ENCODE measurements at regions not wholly inside any gene's neighbourhood (a gene's known extent, or its start where the extent isn't known, plus 50 kb on each side); places are given as distances from the start of the nearest gene placed in this dataset.

DNA sequence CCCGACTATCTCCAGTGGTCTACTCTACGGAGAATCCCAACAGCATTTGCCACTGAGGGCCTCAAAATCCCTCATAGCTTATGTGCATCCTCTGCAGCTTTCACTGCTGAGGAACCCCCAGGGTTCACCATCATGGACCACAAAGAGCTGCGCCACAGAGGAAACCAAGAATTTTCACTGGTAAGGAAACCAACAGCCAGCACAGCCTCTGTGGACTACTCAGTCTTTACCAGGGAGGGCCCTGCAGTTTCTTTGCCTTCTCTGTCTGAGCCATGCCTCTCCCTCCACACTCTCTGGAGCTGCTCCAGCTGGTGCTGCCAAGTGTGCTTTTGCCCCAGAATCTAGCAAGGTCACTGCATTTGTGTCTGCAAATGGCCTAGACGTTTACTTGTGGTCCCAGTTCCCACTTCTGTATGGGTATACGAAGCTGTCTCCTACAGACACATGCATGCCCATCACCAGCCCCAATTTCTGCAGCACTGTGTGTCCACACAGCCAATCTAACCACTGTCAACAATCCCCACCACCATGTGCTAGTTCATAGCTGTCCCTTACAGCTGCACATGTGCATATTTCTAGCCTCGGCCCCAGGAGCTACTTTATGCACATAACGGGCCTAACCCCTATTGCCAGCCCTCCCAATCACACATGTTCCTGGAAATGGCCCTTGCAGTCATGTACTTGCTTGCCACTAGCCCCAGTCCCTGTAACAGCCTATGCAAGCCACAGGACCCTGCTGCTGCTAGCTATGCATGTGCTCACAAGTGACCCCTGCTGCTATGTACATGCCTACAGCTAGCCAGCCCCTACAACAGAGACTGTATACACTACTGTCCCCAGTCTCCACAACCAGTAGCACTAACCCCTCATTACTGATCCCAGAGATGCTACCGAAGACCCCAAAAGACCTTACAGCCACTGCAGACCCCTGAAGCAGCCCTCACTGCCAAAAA lies 1437.4 kb downstream of the CDH11 start:
- H3K4me3 ChIP-seq (ENCODE audit: low read depth, low read length), result no peak overlapping the region
- DNase-seq (ENCODE audit: low read depth), result no peak
- TF ChIP-seq, protein P1, sequence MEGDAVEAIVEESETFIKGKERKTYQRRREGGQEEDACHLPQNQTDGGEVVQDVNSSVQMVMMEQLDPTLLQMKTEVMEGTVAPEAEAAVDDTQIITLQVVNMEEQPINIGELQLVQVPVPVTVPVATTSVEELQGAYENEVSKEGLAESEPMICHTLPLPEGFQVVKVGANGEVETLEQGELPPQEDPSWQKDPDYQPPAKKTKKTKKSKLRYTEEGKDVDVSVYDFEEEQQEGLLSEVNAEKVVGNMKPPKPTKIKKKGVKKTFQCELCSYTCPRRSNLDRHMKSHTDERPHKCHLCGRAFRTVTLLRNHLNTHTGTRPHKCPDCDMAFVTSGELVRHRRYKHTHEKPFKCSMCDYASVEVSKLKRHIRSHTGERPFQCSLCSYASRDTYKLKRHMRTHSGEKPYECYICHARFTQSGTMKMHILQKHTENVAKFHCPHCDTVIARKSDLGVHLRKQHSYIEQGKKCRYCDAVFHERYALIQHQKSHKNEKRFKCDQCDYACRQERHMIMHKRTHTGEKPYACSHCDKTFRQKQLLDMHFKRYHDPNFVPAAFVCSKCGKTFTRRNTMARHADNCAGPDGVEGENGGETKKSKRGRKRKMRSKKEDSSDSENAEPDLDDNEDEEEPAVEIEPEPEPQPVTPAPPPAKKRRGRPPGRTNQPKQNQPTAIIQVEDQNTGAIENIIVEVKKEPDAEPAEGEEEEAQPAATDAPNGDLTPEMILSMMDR (IDR thresholded peaks at IDR 0.05; ENCODE audit: low read depth, low read length, missing control alignments), result no peak

DNA sequence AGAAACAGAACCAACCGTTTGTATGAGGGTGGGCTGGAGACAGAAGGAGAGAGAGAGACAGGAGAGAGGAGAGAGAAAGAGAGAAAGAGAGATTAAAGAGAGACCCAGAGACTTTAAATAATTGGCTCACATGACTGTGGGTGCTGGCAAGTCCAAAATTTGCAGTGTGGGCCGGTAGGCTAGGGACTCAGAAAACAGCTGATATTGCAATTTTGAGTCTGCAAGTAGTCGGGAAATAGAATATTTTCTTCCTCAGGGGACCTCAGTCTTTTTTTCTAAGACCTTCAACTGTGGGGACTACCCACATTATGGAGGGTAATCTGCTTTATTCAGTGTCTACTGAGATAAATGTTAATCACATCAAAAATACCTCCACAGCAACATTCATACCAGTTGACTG lies 1439.0 kb downstream of the CDH11 start:
- TF ChIP-seq, protein P1 (IDR thresholded peaks at IDR 0.05; ENCODE audit: low read depth, low read length, missing control alignments), result no peak
- DNase-seq (ENCODE audit: low read depth), result no peak
- no peak overlapping the region for H3K4me3 ChIP-seq (ENCODE audit: low read depth, low read length)

DNA sequence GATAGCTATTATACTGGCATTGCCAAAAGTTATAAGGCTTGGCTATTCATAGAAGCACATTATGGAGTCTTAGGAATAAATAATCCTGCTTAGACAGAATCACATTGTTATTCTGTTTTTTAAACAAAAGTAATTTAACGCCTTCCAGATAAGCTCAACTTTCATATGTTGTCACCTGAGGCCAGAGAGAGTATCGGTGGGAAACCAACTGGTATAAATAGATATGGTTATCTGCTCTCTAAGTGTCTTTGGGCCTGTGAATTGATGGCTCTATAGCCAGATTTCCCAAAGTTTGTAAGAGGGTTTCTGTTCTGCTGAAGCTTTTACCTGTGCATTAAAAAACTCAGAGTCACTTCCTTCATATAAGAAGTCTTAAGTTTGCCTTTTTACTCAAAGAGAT lies 1449.4 kb downstream of the CDH11 start:
- DNase-seq (ENCODE audit: low read depth), result no peak
- H3K4me3 ChIP-seq (ENCODE audit: low read depth, low read length), result no peak overlapping the region
- TF ChIP-seq, protein P1 (IDR thresholded peaks at IDR 0.05; ENCODE audit: low read depth, low read length, missing control alignments), result no peak

DNA sequence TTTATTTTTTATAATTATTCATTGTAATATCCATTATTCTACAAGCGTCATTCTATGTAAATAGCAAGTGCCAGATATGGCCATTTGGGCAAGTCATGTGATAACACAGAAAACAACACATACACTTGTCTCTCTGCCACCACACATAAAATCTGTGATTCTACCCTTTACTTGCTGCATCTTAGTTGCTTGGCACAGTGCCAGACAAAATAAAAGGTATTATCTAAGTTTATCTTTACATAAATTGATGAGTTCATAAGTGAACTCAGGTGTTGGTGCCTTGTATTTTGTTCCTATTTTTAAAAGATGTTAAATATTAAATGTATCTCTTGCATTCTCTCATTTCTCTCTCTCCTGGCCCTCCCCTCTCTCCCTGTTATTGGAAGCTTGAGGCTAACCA lies 1458.7 kb downstream of the CDH11 start:
- DNase-seq (ENCODE audit: low read depth), result no peak
- no peak overlapping the region for H3K4me3 ChIP-seq (ENCODE audit: low read depth, low read length)
- TF ChIP-seq, protein P1 (IDR thresholded peaks at IDR 0.05; ENCODE audit: low read depth, low read length, missing control alignments), result no peak

DNA sequence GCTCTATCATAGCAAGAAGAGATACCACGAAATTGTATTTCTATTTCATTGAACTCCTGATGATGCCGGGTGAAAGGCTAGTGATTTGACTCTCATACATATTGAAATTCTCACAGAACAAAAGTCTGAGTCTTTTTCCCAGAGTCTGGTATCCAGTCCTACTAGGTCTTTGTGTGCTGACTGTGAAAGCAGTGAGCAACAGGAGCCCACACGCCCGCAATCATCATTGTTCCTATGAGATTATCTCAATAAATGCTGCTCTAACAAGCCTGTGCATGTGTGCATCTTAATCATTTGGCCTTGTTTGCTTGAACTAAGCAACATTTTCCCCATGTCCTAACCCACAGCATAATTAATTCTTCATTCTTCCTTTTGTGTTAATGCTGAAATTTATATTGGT lies 1466.0 kb downstream of the CDH11 start:
- no peak for DNase-seq (ENCODE audit: low read depth)
- no peak overlapping the region for H3K4me3 ChIP-seq (ENCODE audit: low read depth, low read length)
- TF ChIP-seq, protein P1 (IDR thresholded peaks at IDR 0.05; ENCODE audit: low read depth, low read length, missing control alignments), result no peak

DNA sequence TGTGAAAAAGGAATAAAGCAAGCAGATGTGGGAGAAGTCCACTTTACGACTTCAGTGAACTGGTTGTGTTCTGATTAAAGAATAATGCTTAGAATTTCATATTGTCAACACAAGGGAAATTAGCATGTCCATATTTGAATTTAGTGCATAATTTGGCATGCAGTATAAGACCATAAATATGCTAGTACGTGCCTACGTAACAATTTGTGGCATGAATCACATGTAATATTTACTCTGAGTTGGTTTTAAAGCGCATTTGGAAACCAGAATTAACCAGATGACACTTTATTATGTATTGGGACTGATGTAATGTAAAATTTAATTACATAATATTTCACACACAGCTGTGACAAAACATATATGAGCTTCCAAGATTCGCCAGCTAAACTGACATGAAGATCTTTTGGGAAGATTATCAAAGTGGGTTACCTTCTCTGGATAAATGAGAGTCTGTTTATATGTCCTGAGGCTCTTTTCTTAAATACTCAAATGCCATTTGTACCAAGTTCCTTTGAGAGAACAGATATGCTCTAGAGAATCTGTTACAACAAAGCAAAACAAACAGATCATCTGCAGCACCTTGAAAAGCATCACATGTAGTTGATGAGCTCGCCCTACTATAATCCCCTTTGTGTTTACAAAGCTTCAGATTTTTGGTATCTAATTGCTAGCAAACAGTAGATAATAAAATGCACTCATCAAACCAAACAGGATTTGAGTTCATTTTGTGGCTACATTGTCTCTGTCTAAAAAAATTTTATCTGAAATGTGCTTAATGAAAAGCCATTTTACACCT lies 1468.6 kb downstream of the CDH11 start:
- no peak for DNase-seq (ENCODE audit: low read depth)
- TF ChIP-seq, protein P1 (IDR thresholded peaks at IDR 0.05; ENCODE audit: low read depth, low read length, missing control alignments), result no peak
- H3K4me3 ChIP-seq (ENCODE audit: low read depth, low read length), result no peak overlapping the region

All from GM12864 (cell line).